T-helper 2 cell (primary cell): ENCODE measurements at regions not wholly inside any gene's neighbourhood (a gene's known extent, or its start where the extent isn't known, plus 50 kb on each side); places are given as distances from the start of the nearest gene placed in this dataset.

ENCODE experiments used
- DNase-seq, 5 experiments: peaks; one replicate each; pipeline versions ENCODE4 v3.0.0 to v3.0.0-alpha.2; 2012 to 2022

- DNase-seq, result no peak
These were observed 444.8 kb downstream of the RND3 start for GRCh38 chr2:150042500-150043171.

- no peak for DNase-seq
These were observed 445.6 kb downstream of the RND3 start for GRCh38 chr2:150041722-150042425.

GRCh38 chr2:150036622-150037021, 449.0 kb upstream of the MMADHC start:
- no peak for DNase-seq

GRCh38 chr2:150034665-150035064, 447.1 kb upstream of the MMADHC start:
- no peak for DNase-seq

- no peak for DNase-seq
These were observed 443.0 kb upstream of the MMADHC start for GRCh38 chr2:150030436-150031190.

- no peak for DNase-seq
These were observed 440.7 kb upstream of the MMADHC start for GRCh38 chr2:150028322-150028721.

GRCh38 chr2:150027164-150027563, 439.6 kb upstream of the MMADHC start:
- DNase-seq, result no peak

GRCh38 chr2:150023663-150024062, 436.1 kb upstream of the MMADHC start:
- DNase-seq, result no peak

GRCh38 chr2:150023044-150023443, 435.5 kb upstream of the MMADHC start:
- peak in 1 of 5 experiments; percentile 57 for DNase-seq

GRCh38 chr2:150020937-150021673, 433.5 kb upstream of the MMADHC start:
- no peak for DNase-seq

- no peak for DNase-seq
These were observed 432.6 kb upstream of the MMADHC start for GRCh38 chr2:150020221-150020620.

- DNase-seq, result no peak
These were observed 431.5 kb upstream of the MMADHC start for GRCh38 chr2:150019063-150019462.

- no peak for DNase-seq
These were observed 425.4 kb upstream of the MMADHC start for GRCh38 chr2:150012986-150013385.

- no peak for DNase-seq
These were observed 423.7 kb upstream of the MMADHC start for GRCh38 chr2:150011161-150011730.

- DNase-seq, result no peak
These were observed 421.3 kb upstream of the MMADHC start for GRCh38 chr2:150008901-150009300.

GRCh38 chr2:150007815-150008430, 420.3 kb upstream of the MMADHC start:
- no peak for DNase-seq

GRCh38 chr2:150006591-150006990, 419.0 kb upstream of the MMADHC start:
- DNase-seq, result no peak

- no peak for DNase-seq
These were observed 416.0 kb upstream of the MMADHC start for GRCh38 chr2:150003544-150003943.

- no peak for DNase-seq
These were observed 414.2 kb upstream of the MMADHC start for GRCh38 chr2:150001788-150002187.

GRCh38 chr2:149996901-149997300, 409.3 kb upstream of the MMADHC start:
- DNase-seq, result no peak

GRCh38 chr2:149994057-149994728, 406.6 kb upstream of the MMADHC start:
- DNase-seq, result no peak

- no peak for DNase-seq
These were observed 405.7 kb upstream of the MMADHC start for GRCh38 chr2:149993316-149993715.
